ENCODE measurements at regions not wholly inside any gene's neighbourhood (a gene's known extent, or its start where the extent isn't known, plus 50 kb on each side); places are given as distances from the start of the nearest gene placed in this dataset.

GRCh38 chr10:112098682-112099081 is 84.9 kb downstream of the GPAM start:
- TF ChIP-seq, protein P1, sequence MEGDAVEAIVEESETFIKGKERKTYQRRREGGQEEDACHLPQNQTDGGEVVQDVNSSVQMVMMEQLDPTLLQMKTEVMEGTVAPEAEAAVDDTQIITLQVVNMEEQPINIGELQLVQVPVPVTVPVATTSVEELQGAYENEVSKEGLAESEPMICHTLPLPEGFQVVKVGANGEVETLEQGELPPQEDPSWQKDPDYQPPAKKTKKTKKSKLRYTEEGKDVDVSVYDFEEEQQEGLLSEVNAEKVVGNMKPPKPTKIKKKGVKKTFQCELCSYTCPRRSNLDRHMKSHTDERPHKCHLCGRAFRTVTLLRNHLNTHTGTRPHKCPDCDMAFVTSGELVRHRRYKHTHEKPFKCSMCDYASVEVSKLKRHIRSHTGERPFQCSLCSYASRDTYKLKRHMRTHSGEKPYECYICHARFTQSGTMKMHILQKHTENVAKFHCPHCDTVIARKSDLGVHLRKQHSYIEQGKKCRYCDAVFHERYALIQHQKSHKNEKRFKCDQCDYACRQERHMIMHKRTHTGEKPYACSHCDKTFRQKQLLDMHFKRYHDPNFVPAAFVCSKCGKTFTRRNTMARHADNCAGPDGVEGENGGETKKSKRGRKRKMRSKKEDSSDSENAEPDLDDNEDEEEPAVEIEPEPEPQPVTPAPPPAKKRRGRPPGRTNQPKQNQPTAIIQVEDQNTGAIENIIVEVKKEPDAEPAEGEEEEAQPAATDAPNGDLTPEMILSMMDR (IDR thresholded peaks at IDR 0.05), result no peak
- TF ChIP-seq POLR2A (IDR thresholded peaks at IDR 0.05), result no peak
